ENCODE measurements at regions not wholly inside any gene's neighbourhood (a gene's known extent, or its start where the extent isn't known, plus 50 kb on each side); places are given as distances from the start of the nearest gene placed in this dataset.

- DNase-seq: no peak
These were observed 113.7 kb upstream of the ADARB2 start for GRCh38 chr10:1850971-1851527.

GRCh38 chr10:1847361-1847760 lies 110.0 kb upstream of the ADARB2 start:
- no peak for DNase-seq

GRCh38 chr10:1846032-1846431 lies 108.7 kb upstream of the ADARB2 start:
- no peak for DNase-seq

GRCh38 chr10:1841759-1842158 lies 104.4 kb upstream of the ADARB2 start:
- DNase-seq: no peak

GRCh38 chr10:1829712-1830111 lies 92.4 kb upstream of the ADARB2 start:
- no peak for DNase-seq

- DNase-seq: no peak
These were observed 87.6 kb upstream of the ADARB2 start for GRCh38 chr10:1824928-1825327.

- DNase-seq: no peak
These were observed 77.2 kb upstream of the ADARB2 start for GRCh38 chr10:1814556-1814955.

- no peak for DNase-seq
These were observed 71.9 kb upstream of the ADARB2 start for GRCh38 chr10:1809139-1809741.

GRCh38 chr10:1807924-1808323 lies 70.6 kb upstream of the ADARB2 start:
- DNase-seq: no peak

GRCh38 chr10:1807196-1807595 lies 69.9 kb upstream of the ADARB2 start:
- no peak for DNase-seq

- no peak for DNase-seq
These were observed 65.1 kb upstream of the ADARB2 start for GRCh38 chr10:1802413-1802812.

GRCh38 chr10:1788401-1788800 lies 51.1 kb upstream of the ADARB2 start:
- no peak for DNase-seq
